ENCODE measurements at regions not wholly inside any gene's neighbourhood (a gene's known extent, or its start where the extent isn't known, plus 50 kb on each side); places are given as distances from the start of the nearest gene placed in this dataset.

GRCh38 chr14:26026384-26026783, 571.4 kb downstream of the NOVA1 start:
- DNase-seq: no peak
- Histone ChIP-seq H3K27ac (no peak overlapping the region), H3K4me1 (ENCODE audit: insufficient read depth) (no peaks in the 10 kb centered on the region), H3K4me3 (no peak overlapping the region), H3K36me3 (no peaks in the 10 kb centered on the region), H3K9me3 (no peaks in the 10 kb centered on the region), H3K27me3 (no peaks in the 10 kb centered on the region)
- TF ChIP-seq POLR2A (IDR thresholded peaks at IDR 0.05) (no peak), CTCF (IDR thresholded peaks at IDR 0.05) (no peak), EP300 (IDR thresholded peaks at IDR 0.05) (no peak)
- 87 to 92% (median 92%) methylated on average over 3 of the region's 3 CpGs for WGBS, 3 donors
- intact Hi-C loops (cut with DNase I): no loop called here

DNA sequence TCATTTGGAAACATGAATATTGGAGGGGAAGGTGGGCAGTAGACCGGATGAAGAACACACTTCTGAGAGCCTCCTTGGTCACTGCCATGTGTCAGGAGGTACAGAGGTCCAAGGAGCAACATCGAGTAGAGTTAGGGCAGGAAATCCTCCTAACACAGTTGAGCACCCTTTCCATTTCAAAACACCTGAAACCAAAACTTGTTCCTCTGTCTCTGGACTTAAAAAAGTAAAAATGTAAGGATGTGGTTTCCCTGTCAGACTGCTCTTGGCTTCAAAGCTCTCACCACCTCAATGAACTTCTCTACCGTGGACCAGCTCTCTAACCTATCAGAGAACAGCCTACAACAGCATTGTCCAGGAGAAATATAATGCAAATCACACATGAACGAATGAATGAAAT, 573.9 kb downstream of the NOVA1 start:
- TF ChIP-seq EP300 (IDR thresholded peaks at IDR 0.05) (no peak), CTCF (IDR thresholded peaks at IDR 0.05) (no peak), POLR2A (IDR thresholded peaks at IDR 0.05) (no peak)
- H3K4me1 ChIP-seq (ENCODE audit: insufficient read depth): no peaks in the 10 kb centered on the region
- no peak overlapping the region for H3K27ac ChIP-seq
- 90 to 92% (median 91%) methylated on average over 4 of the region's 4 CpGs for WGBS, 3 donors
- no peak overlapping the region for H3K4me3 ChIP-seq
- no peaks in the 10 kb centered on the region for H3K9me3 ChIP-seq
- H3K36me3 ChIP-seq: no peaks in the 10 kb centered on the region
- H3K27me3 ChIP-seq: no peaks in the 10 kb centered on the region
- no peak for DNase-seq
- intact Hi-C loops (cut with DNase I): no loop called here

DNA sequence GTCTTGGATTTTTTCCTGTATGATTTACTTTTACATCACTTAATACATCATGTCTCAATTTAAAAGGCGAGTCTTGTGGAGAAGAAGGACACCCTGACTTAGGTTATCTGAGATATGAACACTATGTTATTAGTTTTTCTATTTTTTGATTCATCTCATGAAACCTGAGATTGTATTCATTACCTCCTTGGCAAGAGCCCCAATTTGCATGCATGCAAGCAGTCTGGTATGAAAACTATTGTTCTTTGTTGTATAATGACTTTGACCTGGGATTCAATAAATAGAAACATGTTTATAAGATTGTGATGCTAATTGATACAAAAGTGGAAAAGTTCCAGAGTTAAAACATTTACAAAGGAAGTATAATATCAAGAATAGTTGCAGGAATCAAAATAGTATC, 576.1 kb downstream of the NOVA1 start:
- TF ChIP-seq POLR2A (IDR thresholded peaks at IDR 0.05) (no peak), CTCF (IDR thresholded peaks at IDR 0.05) (no peak), EP300 (IDR thresholded peaks at IDR 0.05) (no peak)
- Histone ChIP-seq H3K36me3 (no peaks in the 10 kb centered on the region), H3K4me1 (ENCODE audit: insufficient read depth) (no peaks in the 10 kb centered on the region), H3K4me3 (no peak overlapping the region), H3K27me3 (no peaks in the 10 kb centered on the region), H3K9me3 (no peaks in the 10 kb centered on the region), H3K27ac (no peak overlapping the region)
- WGBS, 3 donors: 31 to 45% (median 33%) methylated on average over 1 of the region's 1 CpG
- no peak for DNase-seq
- intact Hi-C loops (cut with DNase I): no loop called here

GRCh38 chr14:26017270-26017669, 580.6 kb downstream of the NOVA1 start:
- H3K27me3 ChIP-seq: no peaks in the 10 kb centered on the region
- intact Hi-C loops (cut with DNase I): no loop called here

More at GRCh38 chr14:26017270-26017669, 580.6 kb downstream of the NOVA1 start:
- Histone ChIP-seq H3K9me3 (no peaks in the 10 kb centered on the region), H3K4me3 (no peak overlapping the region), H3K27ac (no peak overlapping the region), H3K36me3 (no peaks in the 10 kb centered on the region), H3K4me1 (ENCODE audit: insufficient read depth) (no peaks in the 10 kb centered on the region)
- TF ChIP-seq EP300 (IDR thresholded peaks at IDR 0.05) (no peak), POLR2A (IDR thresholded peaks at IDR 0.05) (no peak), CTCF (IDR thresholded peaks at IDR 0.05) (no peak)
- WGBS, 3 donors: 65 to 71% (median 67%) methylated on average over 4 of the region's 4 CpGs
- no peak for DNase-seq

Measured in ovary (tissue), 7 donors.